AG09309 (cell line): ENCODE measurements at regions not wholly inside any gene's neighbourhood (a gene's known extent, or its start where the extent isn't known, plus 50 kb on each side); places are given as distances from the start of the nearest gene placed in this dataset.
"Not testable (repeated sequence)": the region's sequence is repeated elsewhere in the genome, so short reads cannot be mapped to it uniquely, and the experiment has no call there.

Experiments
- DNase-seq: peaks from one replicate; pipeline ENCODE4 v3.0.0-alpha.2; 2010; ENCODE audit warnings: low read depth
- H3K4me3 ChIP-seq: 2 replicates; pipeline ENCODE4 v1.5.1; 2011; ENCODE audit warnings: mild to moderate bottlenecking, low read depth, low read length, moderate library complexity; ENCODE audit not compliant: control insufficient read depth
- CTCF ChIP-seq: IDR thresholded peaks from 2 replicates; pipeline ENCODE4 v1.5.1; 2011; ENCODE audit warnings: mild to moderate bottlenecking, low read depth, low read length, inconsistent platforms; ENCODE audit not compliant: insufficient read depth, control insufficient read depth; ENCODE audit errors: missing control alignments

DNA sequence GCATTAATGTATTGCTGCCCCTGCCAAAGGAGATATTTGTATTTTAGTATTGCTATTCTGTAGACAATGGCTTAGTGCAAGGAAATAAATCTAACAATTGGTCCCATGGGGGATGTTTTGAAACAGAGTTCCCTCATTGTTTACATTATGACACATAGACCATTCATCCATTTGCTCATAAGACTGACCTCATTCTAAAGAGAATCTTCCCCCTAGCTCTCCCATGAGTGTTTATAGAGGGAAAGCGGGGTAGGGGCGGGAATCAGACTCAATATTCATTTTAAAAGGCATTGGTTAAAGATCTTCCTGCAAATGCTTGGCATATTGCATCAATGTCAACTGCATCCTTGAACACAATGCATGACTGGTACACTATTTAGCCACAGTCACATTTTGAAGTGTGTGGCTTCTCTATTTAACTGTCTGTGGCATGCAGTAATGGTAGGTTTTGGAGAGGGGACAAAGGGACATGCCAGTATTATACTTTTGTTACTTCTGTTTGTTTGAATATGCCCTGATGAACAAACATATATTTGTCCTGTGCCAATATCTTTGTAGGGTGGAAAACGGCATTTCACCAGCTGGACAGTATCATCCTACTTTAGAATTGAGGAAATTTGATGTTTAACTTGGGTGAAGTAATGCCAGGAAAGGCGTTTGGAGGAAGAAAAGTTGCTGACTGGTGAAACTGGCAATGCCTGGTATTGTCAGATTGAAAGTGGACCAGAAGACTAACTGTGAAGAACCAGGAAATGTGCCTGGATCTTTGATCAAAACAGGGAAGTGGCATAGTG is 84.1 kb upstream of the MEGF10 start:
- no peak for TF ChIP-seq CTCF
- no peak overlapping the region for H3K4me3 ChIP-seq
- DNase-seq, result peak; percentile 21

- H3K4me3 ChIP-seq, result no peak overlapping the region
- no peak for TF ChIP-seq CTCF
- no peak for DNase-seq
These were observed 80.6 kb upstream of the MEGF10 start for GRCh38 chr5:127210042-127210441.

DNA sequence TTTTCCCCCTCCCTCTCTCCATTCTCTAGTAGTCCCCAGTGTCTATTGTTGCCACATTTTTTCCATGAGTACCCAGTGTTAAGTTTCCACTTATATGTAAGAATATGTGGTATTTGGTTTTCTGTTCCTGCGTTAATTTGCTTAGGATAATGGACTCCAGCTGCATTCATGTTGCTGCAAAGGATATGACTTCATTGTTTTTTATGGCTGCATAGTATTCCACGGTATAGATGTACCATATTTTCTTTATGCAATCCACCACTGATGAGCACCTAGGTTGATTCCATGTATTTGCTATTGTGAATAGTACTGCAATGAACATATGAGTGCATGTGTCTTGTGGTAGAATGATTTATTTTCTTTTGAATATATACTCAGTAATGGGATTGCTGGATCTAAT is 77.4 kb upstream of the MEGF10 start:
- H3K4me3 ChIP-seq, result no peak overlapping the region
- DNase-seq, result no peak
- no peak for TF ChIP-seq CTCF

DNA sequence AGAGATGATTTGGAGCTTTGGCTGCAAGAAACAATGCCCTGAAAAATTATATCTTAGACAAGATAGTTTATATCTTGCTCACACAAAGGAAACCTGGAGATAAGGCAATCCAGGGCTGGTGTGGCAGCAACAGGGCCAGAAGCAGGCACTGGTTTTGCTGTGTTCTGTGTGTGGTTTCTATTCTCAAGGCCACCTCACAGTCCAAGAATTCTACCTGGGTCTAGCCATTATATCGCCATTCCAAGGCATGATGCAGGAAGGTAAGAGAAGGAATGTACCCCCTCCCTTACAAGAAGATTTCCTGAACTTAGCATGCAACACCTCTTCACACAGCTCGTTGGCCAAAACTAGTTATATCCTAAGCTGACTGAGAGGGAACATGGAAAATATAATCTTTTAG is 74.5 kb upstream of the MEGF10 start:
- no peak for TF ChIP-seq CTCF
- DNase-seq, result no peak
- H3K4me3 ChIP-seq, result no peak overlapping the region

DNA sequence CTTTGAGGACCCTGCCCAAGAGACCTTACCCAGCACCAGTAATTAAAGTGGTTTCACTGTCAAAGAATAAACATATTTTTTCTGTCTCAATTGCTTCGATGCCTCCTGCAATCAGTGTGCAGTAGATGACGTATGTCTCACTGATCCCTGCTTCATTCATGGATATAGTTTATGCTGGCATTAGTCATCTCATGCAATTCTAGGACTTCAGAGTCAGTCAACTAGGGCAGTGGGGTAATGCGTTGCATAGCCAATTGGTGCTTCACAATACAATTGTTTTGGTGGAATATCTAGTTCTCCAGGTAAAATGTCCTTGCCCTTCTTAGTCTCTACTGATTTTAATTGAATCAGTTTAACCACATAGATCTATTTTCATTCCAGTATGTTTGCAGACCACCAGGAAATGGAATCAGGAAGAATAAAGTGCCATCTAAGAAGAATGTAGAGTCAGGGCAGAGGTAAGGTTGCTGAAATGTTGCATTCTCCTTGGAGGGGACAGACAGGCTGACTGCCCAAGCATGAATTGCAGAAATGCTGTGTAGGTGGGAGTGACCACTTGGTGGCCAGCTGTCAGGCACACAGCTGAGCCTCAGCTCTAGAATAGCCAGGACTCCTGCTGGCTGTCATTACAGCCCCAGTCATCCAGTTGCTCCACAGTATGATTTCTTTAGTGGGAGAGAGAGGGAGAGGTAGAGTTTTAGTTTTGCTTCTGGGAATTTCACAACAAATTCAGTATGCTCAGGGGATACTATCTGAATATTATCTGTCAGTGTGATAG is 73.5 kb upstream of the MEGF10 start:
- TF ChIP-seq CTCF, result no peak
- DNase-seq, result no peak

DNA sequence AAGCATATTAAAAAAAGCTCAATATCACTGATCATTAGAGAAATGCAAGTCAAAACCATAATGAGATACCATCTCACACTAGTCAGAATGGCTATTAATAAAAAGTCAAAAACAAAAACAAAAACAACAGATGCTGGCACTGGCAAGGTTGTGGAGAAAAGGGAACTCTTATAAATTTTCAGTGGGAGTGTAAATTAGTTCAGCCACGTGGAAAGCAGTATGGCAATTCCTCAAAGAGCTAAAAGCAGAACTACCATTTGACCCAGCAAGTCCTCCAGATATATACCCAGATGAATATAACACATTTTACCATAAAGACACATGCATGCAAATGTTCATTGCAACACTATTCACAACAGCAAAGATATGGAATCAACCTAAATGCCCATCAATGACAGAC is 68.7 kb upstream of the MEGF10 start:
- H3K4me3 ChIP-seq, DNase-seq: not testable (repeated sequence)

More for the DNA sequence above, 73.5 kb upstream of the MEGF10 start:
- H3K4me3 ChIP-seq, result no peak overlapping the region

GRCh38 chr5:127222571-127223156 is 67.9 kb upstream of the MEGF10 start:
- not testable (repeated sequence) for H3K4me3 ChIP-seq, DNase-seq
